GM10248 (cell line): ENCODE measurements at regions not wholly inside any gene's neighbourhood (a gene's known extent, or its start where the extent isn't known, plus 50 kb on each side); places are given as distances from the start of the nearest gene placed in this dataset.
"Not testable (repeated sequence)": the region's sequence is repeated elsewhere in the genome, so short reads cannot be mapped to it uniquely, and the experiment has no call there.

Source experiments
- CTCF ChIA-PET: fragments of 300-600 bp; sonication (Branson Sonifier 250); formaldehyde crosslinking; extraction: SDS; loops from one replicate; lab custom pipeline; 2021; ENCODE audit warnings: antibody characterized with exemption; lab: Yijun Ruan, JAX
- POLR2A ChIA-PET: fragments of 350-650 bp; sonication (Branson Sonifier 250); formaldehyde crosslinking; extraction: SDS; loops from one replicate; lab custom pipeline; 2020; ENCODE audit warnings: antibody characterized with exemption; lab: Yijun Ruan, JAX
- DNase-seq: peaks from one replicate; pipeline ENCODE4 v3.0.0; 2012; ENCODE audit errors: extremely low spot score
- CTCF ChIP-seq: IDR thresholded peaks from 2 replicates; pipeline ENCODE4 v1.5.1; 2012; ENCODE audit warnings: mild to moderate bottlenecking, low read depth; ENCODE audit errors: extremely low read depth, missing control alignments, control extremely low read depth

GRCh38 chr6:63467247-63467954 lies 104.9 kb upstream of the LOC128125822 start:
- CTCF ChIA-PET: no interaction called here
- POLR2A ChIA-PET: no interaction called here
- no peak for DNase-seq
- no peak for TF ChIP-seq CTCF

GRCh38 chr6:63471145-63471544 lies 101.1 kb upstream of the LOC128125822 start:
- POLR2A ChIA-PET, DNase-seq: not testable (repeated sequence)
- CTCF ChIA-PET: interaction anchor here (0.6 kb wide), 1 partner anchor 791 kb away, joined by 3 read pairs; no protein-coding TSS in a partner anchor

DNA sequence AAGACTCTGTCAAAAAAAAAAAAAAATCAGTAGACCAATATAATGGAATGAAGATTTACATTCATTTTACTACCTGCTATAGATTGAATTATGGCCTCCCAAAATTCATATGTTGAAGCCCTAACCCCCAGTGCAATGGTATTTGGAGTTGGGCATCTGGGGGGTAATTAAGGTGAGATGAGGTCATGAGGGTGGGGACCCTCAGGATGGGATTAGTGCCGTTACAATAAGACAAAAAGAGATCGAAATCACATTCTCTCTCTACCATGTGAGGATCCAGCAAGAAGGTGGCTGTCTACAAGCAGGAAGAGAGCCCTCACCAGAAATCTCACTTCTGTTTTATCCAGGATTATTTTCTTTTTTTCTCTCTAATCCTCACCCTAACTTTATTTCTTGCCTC lies 100.6 kb upstream of the LOC128125822 start:
- DNase-seq: no peak
- ChIA-PET POLR2A (no interaction called here), CTCF (no interaction called here)
- no peak for TF ChIP-seq CTCF

GRCh38 chr6:63475707-63476106 lies 96.6 kb upstream of the LOC128125822 start:
- DNase-seq: no peak
- ChIA-PET CTCF (interaction anchor here (0.9 to 1.1 kb wide), 2 partner anchors 12 to 123 kb away, joined by 4 to 5 read pairs; no protein-coding TSS in a partner anchor), POLR2A (no interaction called here)
- TF ChIP-seq CTCF: no peak

DNA sequence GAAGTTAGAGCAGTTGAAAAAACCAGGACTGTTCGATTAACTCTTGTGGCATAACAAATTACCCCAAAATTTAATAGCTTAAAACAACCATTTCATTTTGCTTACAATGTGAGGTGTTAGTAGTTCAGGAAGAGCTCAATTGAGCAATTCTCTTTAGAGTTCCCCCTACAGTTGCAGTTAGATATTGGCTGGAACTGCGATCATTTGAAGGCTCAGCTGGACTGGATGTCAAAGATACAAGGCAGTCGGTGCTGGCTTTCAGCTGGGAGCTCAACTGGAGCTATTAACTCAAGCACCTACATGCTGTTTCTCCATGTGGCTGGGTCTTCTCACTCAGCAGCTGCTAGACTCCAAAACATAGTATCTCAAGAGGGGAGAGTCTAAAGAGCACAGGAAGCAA lies 96.0 kb upstream of the LOC128125822 start:
- CTCF ChIA-PET: interaction anchor here (0.9 to 1.1 kb wide), 3 partner anchors 11 to 124 kb away, joined by 4 to 5 read pairs (median 4); no protein-coding TSS in a partner anchor
- POLR2A ChIA-PET: interaction anchor here (0.6 kb wide), 1 partner anchor 29 kb away, joined by 5 read pairs; no protein-coding TSS in a partner anchor
- TF ChIP-seq CTCF: no peak
- no peak for DNase-seq

- DNase-seq: no peak
- ChIA-PET POLR2A (no interaction called here), CTCF (no interaction called here)
- TF ChIP-seq CTCF: no peak
Observed at GRCh38 chr6:63477422-63478040, 94.7 kb upstream of the LOC128125822 start.

- ChIA-PET POLR2A (no interaction called here), CTCF (interaction anchor here (1.1 kb wide), 1 partner anchor 88 kb away, joined by 3 read pairs; no protein-coding TSS in a partner anchor)
- no peak for TF ChIP-seq CTCF
- no peak for DNase-seq
Observed at GRCh38 chr6:63478734-63479133, 93.5 kb upstream of the LOC128125822 start.
